Gastrocnemius medialis (tissue), 4 donors: ENCODE measurements at regions not wholly inside any gene's neighbourhood (a gene's known extent, or its start where the extent isn't known, plus 50 kb on each side); places are given as distances from the start of the nearest gene placed in this dataset.

Source experiments
- ATAC-seq, 2 donors: fragments of 150-250 bp; one replicate each; pipeline ENCODE4 v1.9.1; 2016
- DNase-seq, 2 donors: peaks; one replicate each; pipeline ENCODE4 v3.0.0-alpha.2; 2019
- H3K27ac ChIP-seq, 4 donors: fragments of 200-600 bp; sonication (generic); 1 replicate in 1 of 4; 2 replicates in 3 of 4; pipeline ENCODE4 v1.5.1; 2016 to 2018; ENCODE audit warnings: mild to moderate bottlenecking in 2 of 4, moderate library complexity in 1 of 4
- H3K27me3 ChIP-seq, 3 donors: fragments of 200-600 bp; sonication (generic) in 2 of 3; 1 replicate in 1 of 3; 2 replicates in 2 of 3; pipeline versions ENCODE4 v1.5.1 to v1.6.0; 2016 to 2019; ENCODE audit warnings: mild to moderate bottlenecking in 1 of 3, moderate library complexity in 1 of 3
- H3K36me3 ChIP-seq, 2 donors: fragments of 200-600 bp; sonication (generic) in 1 of 2; one replicate each; pipeline ENCODE4 v1.5.1; 2017 to 2018
- H3K4me1 ChIP-seq, 2 donors: fragments of 200-600 bp; sonication (generic) in 1 of 2; one replicate each; pipeline ENCODE4 v1.5.1; 2016 to 2017; ENCODE audit warnings: mild to moderate bottlenecking in 2 of 2
- H3K4me3 ChIP-seq, 4 donors: fragments of 200-600 bp; sonication (generic) in 3 of 4; 1 replicate in 1 of 4; 2 replicates in 3 of 4; pipeline ENCODE4 v1.5.1; 2016 to 2019; ENCODE audit warnings: mild to moderate bottlenecking in 2 of 4
- H3K9me3 ChIP-seq, 3 donors: fragments of 200-600 bp; sonication (generic) in 2 of 3; 1 replicate in 1 of 3; 2 replicates in 2 of 3; pipeline ENCODE4 v1.5.1; 2016 to 2019
- POLR2A ChIP-seq, 2 donors: fragments of 450-650 bp; IDR thresholded peaks; one replicate each; pipeline ENCODE4 v1.6.1; 2017; ENCODE audit warnings: antibody characterized with exemption in 2 of 2, mild to moderate bottlenecking in 2 of 2, moderate library complexity in 2 of 2
- in situ Hi-C, 4 donors: fragments of 200-750 bp; cut with MboI; loops; one replicate each; pipeline versions ENCODE4 v1.15.0 to v1.8.0; 2017; ENCODE audit warnings: low sequenced_read_pairs in 4 of 4
- intact Hi-C: fragments of 100-400 bp; cut with DNase I; formaldehyde crosslinking; loops from one replicate; pipeline ENCODE4 v1.15.1; 2023; ENCODE audit warnings: low total_unique reads
- TF ChIP-seq, protein P1 (sequence below), 5 experiments: fragments of 450-650 bp in 3 of 5; fragments of 200-600 bp in 2 of 5; sonication (generic) in 2 of 5; IDR thresholded peaks in 4 of 5; conservative IDR thresholded peaks in 1 of 5; 1 replicate in 4 of 5; 2 replicates in 1 of 5; pipeline ENCODE4 v1.5.1; 2016 to 2019; ENCODE audit warnings: antibody characterized with exemption in 5 of 5, mild to moderate bottlenecking in 3 of 5, moderate library complexity in 3 of 5

DNA sequence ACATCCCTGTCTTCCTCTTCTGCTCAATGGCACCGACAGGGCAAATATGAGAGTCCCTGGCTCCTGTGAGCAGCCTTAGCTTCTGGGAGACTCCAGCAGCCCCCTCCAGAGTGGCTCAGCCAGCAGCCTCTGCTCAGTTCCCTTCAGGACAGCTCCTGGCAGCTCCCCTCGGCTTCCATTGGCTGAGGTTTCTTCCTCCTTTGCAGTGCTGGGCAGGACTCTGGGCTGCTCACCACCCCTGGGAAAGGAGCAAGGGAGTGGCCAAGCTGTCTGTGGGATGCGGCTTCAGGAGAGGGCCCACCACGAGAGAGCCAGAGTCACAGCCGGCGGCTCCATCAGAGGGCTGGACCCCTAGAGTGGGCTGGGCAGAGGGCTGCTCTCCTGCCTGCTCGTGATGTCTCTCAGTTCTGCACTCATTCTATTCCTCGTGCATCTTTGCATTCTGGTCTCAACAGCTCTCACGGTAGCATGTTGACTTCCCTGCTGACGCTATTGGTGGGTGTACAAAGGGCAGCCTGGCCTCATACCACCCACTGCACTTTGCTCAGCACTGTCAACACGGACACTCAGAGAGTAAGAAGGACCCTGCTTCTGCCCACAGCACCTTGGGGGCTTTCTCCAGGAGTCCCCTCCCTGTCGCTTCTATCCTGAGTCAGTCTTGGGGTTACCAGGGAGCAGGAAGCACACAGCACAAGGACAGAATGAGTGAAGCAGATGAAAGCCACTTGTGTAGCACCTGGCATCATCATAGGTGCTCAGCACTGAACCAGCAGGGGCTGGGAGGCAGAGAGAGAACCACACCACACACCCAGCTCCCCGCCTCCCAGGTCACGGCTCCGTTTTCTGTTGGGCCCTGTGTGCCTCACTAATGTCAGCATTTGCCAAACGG, 80.9 kb upstream of the ALDH1B1 start:
- ATAC-seq (no peak), DNase-seq (no peak)
- Histone ChIP-seq H3K9me3 (no peaks in the 10 kb centered on the region), H3K4me1 (no peaks in the 10 kb centered on the region), H3K36me3 (no peaks in the 10 kb centered on the region), H3K4me3 (no peak overlapping the region), H3K27ac (no peak overlapping the region), H3K27me3 (peaks cover 0 to 15% (median 0%) of the 10 kb centered on the region in 3 donors)
- in situ Hi-C loops, result no loop called here
- intact Hi-C loops, result no loop called here
- no peak for TF ChIP-seq POLR2A (IDR thresholded peaks at IDR 0.05)
- TF ChIP-seq, protein P1, sequence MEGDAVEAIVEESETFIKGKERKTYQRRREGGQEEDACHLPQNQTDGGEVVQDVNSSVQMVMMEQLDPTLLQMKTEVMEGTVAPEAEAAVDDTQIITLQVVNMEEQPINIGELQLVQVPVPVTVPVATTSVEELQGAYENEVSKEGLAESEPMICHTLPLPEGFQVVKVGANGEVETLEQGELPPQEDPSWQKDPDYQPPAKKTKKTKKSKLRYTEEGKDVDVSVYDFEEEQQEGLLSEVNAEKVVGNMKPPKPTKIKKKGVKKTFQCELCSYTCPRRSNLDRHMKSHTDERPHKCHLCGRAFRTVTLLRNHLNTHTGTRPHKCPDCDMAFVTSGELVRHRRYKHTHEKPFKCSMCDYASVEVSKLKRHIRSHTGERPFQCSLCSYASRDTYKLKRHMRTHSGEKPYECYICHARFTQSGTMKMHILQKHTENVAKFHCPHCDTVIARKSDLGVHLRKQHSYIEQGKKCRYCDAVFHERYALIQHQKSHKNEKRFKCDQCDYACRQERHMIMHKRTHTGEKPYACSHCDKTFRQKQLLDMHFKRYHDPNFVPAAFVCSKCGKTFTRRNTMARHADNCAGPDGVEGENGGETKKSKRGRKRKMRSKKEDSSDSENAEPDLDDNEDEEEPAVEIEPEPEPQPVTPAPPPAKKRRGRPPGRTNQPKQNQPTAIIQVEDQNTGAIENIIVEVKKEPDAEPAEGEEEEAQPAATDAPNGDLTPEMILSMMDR (IDR thresholded peaks at IDR 0.05 in 4 of 5, conservative IDR thresholded peaks at IDR 0.05 in 1 of 5), result no peak

GRCh38 chr9:38309324-38310195, 82.9 kb upstream of the ALDH1B1 start:
- TF ChIP-seq POLR2A (IDR thresholded peaks at IDR 0.05), result no peak
- in situ Hi-C loops (no loop called here), intact Hi-C loops (no loop called here)
- H3K4me1 ChIP-seq, result no peaks in the 10 kb centered on the region
- ATAC-seq (no peak), DNase-seq (no peak)
- no peak overlapping the region for H3K4me3 ChIP-seq
- peaks cover 0 to 15% (median 0%) of the 10 kb centered on the region in 3 donors for H3K27me3 ChIP-seq
- no peaks in the 10 kb centered on the region for H3K36me3 ChIP-seq
- H3K9me3 ChIP-seq, result no peaks in the 10 kb centered on the region
- no peak overlapping the region for H3K27ac ChIP-seq

- no peak for ATAC-seq
- intact Hi-C loops, result no loop called here
- Histone ChIP-seq H3K27ac (no peak overlapping the region), H3K4me3 (no peak overlapping the region), H3K36me3 (no peaks in the 10 kb centered on the region), H3K27me3 (peaks cover 0 to 8% (median 0%) of the 10 kb centered on the region in 3 donors), H3K4me1 (no peaks in the 10 kb centered on the region), H3K9me3 (no peaks in the 10 kb centered on the region)
- TF ChIP-seq, protein P1 (IDR thresholded peaks at IDR 0.05 in 4 of 5, conservative IDR thresholded peaks at IDR 0.05 in 1 of 5), result no peak
- no peak for TF ChIP-seq POLR2A (IDR thresholded peaks at IDR 0.05)
- in situ Hi-C loops, result no loop called here
- no peak for DNase-seq
Measured at GRCh38 chr9:38308136-38308535, 84.4 kb upstream of the ALDH1B1 start.

DNA sequence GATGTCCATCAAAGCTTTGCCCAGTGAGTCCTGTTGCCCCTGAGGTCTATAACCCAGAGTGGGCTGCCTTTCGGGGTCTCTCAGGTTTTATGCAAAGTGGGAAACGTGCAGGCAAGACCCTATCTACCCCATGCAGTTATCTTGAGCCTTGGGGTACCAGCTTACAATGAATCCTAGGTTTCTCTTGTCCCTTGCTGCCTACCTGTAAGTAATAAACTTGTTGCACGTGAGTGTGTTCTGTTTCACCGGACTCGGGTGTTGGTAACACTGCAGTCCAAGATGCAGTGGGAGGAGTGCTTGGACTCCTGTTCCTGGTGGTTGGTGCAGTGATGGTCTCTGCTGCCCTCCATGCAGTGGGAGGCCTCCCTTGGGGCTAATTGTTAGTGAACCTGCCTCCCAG, 85.6 kb upstream of the ALDH1B1 start:
- in situ Hi-C loops, result no loop called here
- no peaks in the 10 kb centered on the region for H3K9me3 ChIP-seq
- intact Hi-C loops, result no loop called here
- H3K27me3 ChIP-seq, result no peaks in the 10 kb centered on the region
- no peak for DNase-seq
- no peaks in the 10 kb centered on the region for H3K4me1 ChIP-seq
- H3K27ac ChIP-seq, result no peak overlapping the region
- no peak overlapping the region for H3K4me3 ChIP-seq
- no peak for ATAC-seq
- no peak for TF ChIP-seq POLR2A (IDR thresholded peaks at IDR 0.05)
- TF ChIP-seq, protein P1 (IDR thresholded peaks at IDR 0.05 in 4 of 5, conservative IDR thresholded peaks at IDR 0.05 in 1 of 5), result no peak
- H3K36me3 ChIP-seq, result no peaks in the 10 kb centered on the region

GRCh38 chr9:38305582-38305981, 86.9 kb upstream of the ALDH1B1 start:
- H3K9me3 ChIP-seq, result no peaks in the 10 kb centered on the region
- in situ Hi-C loops, result no loop called here
- no peaks in the 10 kb centered on the region for H3K36me3 ChIP-seq
- no peak overlapping the region for H3K4me3 ChIP-seq
- no peak overlapping the region for H3K27ac ChIP-seq
- DNase-seq, result no peak
- TF ChIP-seq POLR2A (IDR thresholded peaks at IDR 0.05), result no peak
- TF ChIP-seq, protein P1 (IDR thresholded peaks at IDR 0.05 in 4 of 5, conservative IDR thresholded peaks at IDR 0.05 in 1 of 5), result no peak
- no peaks in the 10 kb centered on the region for H3K4me1 ChIP-seq
- intact Hi-C loops, result no loop called here
- H3K27me3 ChIP-seq, result no peaks in the 10 kb centered on the region
- ATAC-seq, result no peak
